GM18517 (cell line): ENCODE measurements at regions not wholly inside any gene's neighbourhood (a gene's known extent, or its start where the extent isn't known, plus 50 kb on each side); places are given as distances from the start of the nearest gene placed in this dataset.

ENCODE experiments used
- ATAC-seq: cut with Tn5 transposase; IDR thresholded peaks from one replicate; pipeline ENCODE4 v1.9.1; 2021; ENCODE audit warnings: mild to moderate bottlenecking, moderate library complexity; ENCODE audit not compliant: unreplicated experiment

GRCh38 chr6:22621701-22622100 is 52.3 kb downstream of the HDGFL1 start:
- ATAC-seq: no peak

GRCh38 chr6:22622351-22622750 is 53.0 kb downstream of the HDGFL1 start:
- no peak for ATAC-seq

GRCh38 chr6:22622813-22623212 is 53.4 kb downstream of the HDGFL1 start:
- ATAC-seq: no peak

- ATAC-seq: no peak
Observed at GRCh38 chr6:22627644-22628043, 58.3 kb downstream of the HDGFL1 start.

- ATAC-seq: no peak
Observed at GRCh38 chr6:22631091-22631490, 61.7 kb downstream of the HDGFL1 start.

- ATAC-seq: no peak
Observed at GRCh38 chr6:22632581-22633145, 63.3 kb downstream of the HDGFL1 start.

- no peak for ATAC-seq
Observed at GRCh38 chr6:22636452-22636851, 67.1 kb downstream of the HDGFL1 start.

GRCh38 chr6:22637782-22638181 is 68.4 kb downstream of the HDGFL1 start:
- no peak for ATAC-seq

- ATAC-seq: no peak
Observed at GRCh38 chr6:22638320-22638719, 69.0 kb downstream of the HDGFL1 start.

GRCh38 chr6:22642254-22642653 is 72.9 kb downstream of the HDGFL1 start:
- ATAC-seq: no peak

- ATAC-seq: no peak
Observed at GRCh38 chr6:22643780-22644179, 74.4 kb downstream of the HDGFL1 start.

- ATAC-seq: no peak
Observed at GRCh38 chr6:22647719-22648118, 78.4 kb downstream of the HDGFL1 start.

- no peak for ATAC-seq
Observed at GRCh38 chr6:22651731-22652130, 82.4 kb downstream of the HDGFL1 start.

GRCh38 chr6:22653980-22654610 is 84.7 kb downstream of the HDGFL1 start:
- ATAC-seq: no peak

- ATAC-seq: peak; percentile 72
Observed at GRCh38 chr6:22656706-22657351, 87.5 kb downstream of the HDGFL1 start.

GRCh38 chr6:22657352-22657980 is 88.1 kb downstream of the HDGFL1 start:
- no peak for ATAC-seq

- ATAC-seq: no peak
Observed at GRCh38 chr6:22658183-22658582, 88.8 kb downstream of the HDGFL1 start.

- ATAC-seq: no peak
Observed at GRCh38 chr6:22658934-22659333, 89.6 kb downstream of the HDGFL1 start.

GRCh38 chr6:22664968-22665367 is 95.6 kb downstream of the HDGFL1 start:
- no peak for ATAC-seq

- no peak for ATAC-seq
Observed at GRCh38 chr6:22666021-22666420, 96.7 kb downstream of the HDGFL1 start.

GRCh38 chr6:22666586-22666985 is 97.2 kb downstream of the HDGFL1 start:
- no peak for ATAC-seq

- ATAC-seq: no peak
Observed at GRCh38 chr6:22667855-22668254, 98.5 kb downstream of the HDGFL1 start.
